GM12891 (cell line): ENCODE measurements at regions not wholly inside any gene's neighbourhood (a gene's known extent, or its start where the extent isn't known, plus 50 kb on each side); places are given as distances from the start of the nearest gene placed in this dataset.

Source experiments
- PAX5 ChIP-seq: IDR thresholded peaks from 2 replicates; pipeline ENCODE4 v1.6.1; 2011; ENCODE audit warnings: low read length, moderate library complexity, mild to moderate bottlenecking; ENCODE audit not compliant: insufficient read depth, severe bottlenecking
- POLR2A ChIP-seq: IDR thresholded peaks from 2 replicates; pipeline ENCODE4 v1.6.1; 2011; ENCODE audit warnings: low read depth, low read length, control low read depth
- POLR2AphosphoS5 ChIP-seq: IDR thresholded peaks from 2 replicates; pipeline ENCODE4 v1.6.1; 2011; ENCODE audit warnings: low read depth, low read length, control low read depth
- SPI1 ChIP-seq: IDR thresholded peaks from 2 replicates; pipeline ENCODE4 v1.6.1; 2011; ENCODE audit warnings: low read depth, low read length, control low read depth
- TAF1 ChIP-seq: IDR thresholded peaks from 2 replicates; pipeline ENCODE4 v1.6.1; 2011; ENCODE audit warnings: low read depth, low read length, control low read depth

DNA sequence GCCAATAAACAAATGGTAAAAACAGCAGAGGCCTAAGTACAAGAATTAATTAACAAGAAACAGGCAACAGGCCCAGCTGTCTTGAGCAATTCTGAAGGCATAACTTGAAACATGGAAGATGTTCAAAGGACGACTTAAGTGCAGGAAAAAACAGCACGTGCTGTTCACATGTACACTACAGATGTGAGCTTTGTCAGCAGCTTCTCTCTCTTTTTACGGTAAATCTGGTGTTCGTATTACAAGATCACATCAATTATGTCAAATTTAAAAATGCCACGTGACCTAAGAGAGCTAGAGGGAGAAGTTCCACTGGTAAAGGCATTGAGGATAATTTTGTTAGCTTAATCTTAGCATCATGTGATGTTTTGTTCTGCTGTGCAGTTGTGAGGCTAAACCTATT lies 281.1 kb downstream of the PSAT1 start:
- TF ChIP-seq POLR2A (no peak), POLR2AphosphoS5 (no peak), TAF1 (no peak), SPI1 (no peak), PAX5 (no peak)
